ENCODE measurements at regions not wholly inside any gene's neighbourhood (a gene's known extent, or its start where the extent isn't known, plus 50 kb on each side); places are given as distances from the start of the nearest gene placed in this dataset.

DNA sequence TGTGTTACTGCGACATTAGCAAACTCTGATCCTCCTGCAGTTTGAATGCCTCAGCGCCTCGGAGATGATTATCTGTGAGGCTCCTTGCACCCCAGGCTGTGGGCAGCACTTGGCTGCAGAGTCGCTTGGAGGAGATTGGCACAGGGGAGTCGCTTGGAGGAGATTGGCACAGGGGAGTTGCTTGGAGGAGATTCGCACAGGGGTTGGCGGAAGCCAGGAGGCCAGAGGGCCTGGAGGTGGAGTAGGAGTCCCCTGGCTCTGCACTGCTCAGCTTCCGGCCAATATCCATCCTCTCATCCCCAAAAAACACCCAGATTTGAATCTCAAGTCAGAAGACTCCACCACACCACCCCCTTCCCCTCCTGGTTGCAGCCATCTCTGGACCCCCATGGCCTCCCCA, 192.6 kb upstream of the NECTIN1 start:
- TF ChIP-seq, protein P1, sequence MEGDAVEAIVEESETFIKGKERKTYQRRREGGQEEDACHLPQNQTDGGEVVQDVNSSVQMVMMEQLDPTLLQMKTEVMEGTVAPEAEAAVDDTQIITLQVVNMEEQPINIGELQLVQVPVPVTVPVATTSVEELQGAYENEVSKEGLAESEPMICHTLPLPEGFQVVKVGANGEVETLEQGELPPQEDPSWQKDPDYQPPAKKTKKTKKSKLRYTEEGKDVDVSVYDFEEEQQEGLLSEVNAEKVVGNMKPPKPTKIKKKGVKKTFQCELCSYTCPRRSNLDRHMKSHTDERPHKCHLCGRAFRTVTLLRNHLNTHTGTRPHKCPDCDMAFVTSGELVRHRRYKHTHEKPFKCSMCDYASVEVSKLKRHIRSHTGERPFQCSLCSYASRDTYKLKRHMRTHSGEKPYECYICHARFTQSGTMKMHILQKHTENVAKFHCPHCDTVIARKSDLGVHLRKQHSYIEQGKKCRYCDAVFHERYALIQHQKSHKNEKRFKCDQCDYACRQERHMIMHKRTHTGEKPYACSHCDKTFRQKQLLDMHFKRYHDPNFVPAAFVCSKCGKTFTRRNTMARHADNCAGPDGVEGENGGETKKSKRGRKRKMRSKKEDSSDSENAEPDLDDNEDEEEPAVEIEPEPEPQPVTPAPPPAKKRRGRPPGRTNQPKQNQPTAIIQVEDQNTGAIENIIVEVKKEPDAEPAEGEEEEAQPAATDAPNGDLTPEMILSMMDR (IDR thresholded peaks at IDR 0.05; ENCODE audit: insufficient read depth, low read depth, low read length): no peak
- TF ChIP-seq EZH2 (IDR thresholded peaks at IDR 0.05; ENCODE audit: insufficient read depth, low read length): no peak

Measured in astrocyte (in vitro differentiated cells and primary cell).